GM23338 (cell line): ENCODE measurements at regions not wholly inside any gene's neighbourhood (a gene's known extent, or its start where the extent isn't known, plus 50 kb on each side); places are given as distances from the start of the nearest gene placed in this dataset.

Source experiments
- CREB1 ChIP-seq: fragments of 250-450 bp; sonication (Bioruptor Pico); IDR thresholded peaks from 2 replicates; pipeline ENCODE4 v1.5.0; 2020; ENCODE audit warnings: low read depth, mild to moderate bottlenecking, moderate library complexity
- EZH2 ChIP-seq: fragments of 200-600 bp; sonication (generic); IDR thresholded peaks from one replicate; pipeline ENCODE4 v1.8.0; 2017; ENCODE audit warnings: antibody characterized with exemption, mild to moderate bottlenecking, low read depth; ENCODE audit not compliant: unreplicated experiment
- EZH2phosphoT487 ChIP-seq: fragments of 200-600 bp; sonication (generic); IDR thresholded peaks from one replicate; pipeline ENCODE4 v1.8.1; 2018; ENCODE audit warnings: antibody characterized with exemption; ENCODE audit not compliant: unreplicated experiment
- JUNB ChIP-seq: IDR thresholded peaks from one replicate; pipeline ENCODE4 v1.6.1; 2016; ENCODE audit warnings: antibody characterized with exemption; ENCODE audit not compliant: unreplicated experiment
- NANOG ChIP-seq: IDR thresholded peaks from 2 replicates; pipeline ENCODE4 v1.6.1; 2016; ENCODE audit warnings: antibody characterized with exemption, borderline replicate concordance
- POLR2AphosphoS5 ChIP-seq: IDR thresholded peaks from 2 replicates; pipeline ENCODE4 v1.6.1; 2016; ENCODE audit warnings: antibody characterized with exemption, low read depth
- ZNF331 ChIP-seq: fragments of 250-450 bp; sonication (Bioruptor Pico); IDR thresholded peaks from 2 replicates; pipeline ENCODE4 v1.5.0; 2020; ENCODE audit warnings: low read depth, mild to moderate bottlenecking, moderate library complexity
- TF ChIP-seq, protein P1 (sequence below), 2 experiments: fragments of 200-600 bp in 1 of 2; sonication (generic) in 1 of 2; conservative IDR thresholded peaks; 2 replicates each; pipeline versions ENCODE4 v1.5.1 to v1.6.1; 2016 to 2017; ENCODE audit warnings: antibody characterized with exemption in 2 of 2, low read depth in 2 of 2, mild to moderate bottlenecking in 2 of 2, moderate library complexity in 1 of 2
- TF ChIP-seq, protein P2 (sequence below): IDR thresholded peaks from one replicate; pipeline ENCODE4 v1.6.1; 2018; ENCODE audit warnings: antibody characterized with exemption; ENCODE audit not compliant: unreplicated experiment
- TF ChIP-seq, protein P3 (sequence below): IDR thresholded peaks from 2 replicates; pipeline ENCODE4 v1.6.1; 2016; ENCODE audit warnings: antibody characterized with exemption

DNA sequence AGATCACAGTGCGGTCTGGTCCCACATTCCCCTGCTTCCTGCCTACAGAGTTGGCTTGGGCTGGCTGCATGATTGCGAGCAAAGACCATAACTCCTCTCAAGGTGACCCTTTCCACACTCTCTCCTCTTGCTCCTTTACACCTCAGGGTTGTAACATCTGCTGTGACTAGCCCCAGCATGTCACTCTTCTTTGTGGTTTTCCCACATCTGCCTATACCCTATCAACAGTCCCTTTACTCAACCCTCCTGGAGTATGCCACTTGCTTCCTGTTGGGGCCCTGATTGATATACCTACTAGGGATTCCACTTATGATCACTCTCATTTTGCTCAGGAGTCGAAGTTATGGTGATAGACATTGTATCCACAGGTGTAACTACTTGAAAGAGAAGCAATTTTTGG is 58.9 kb upstream of the SGK1 start:
- TF ChIP-seq, protein P1, sequence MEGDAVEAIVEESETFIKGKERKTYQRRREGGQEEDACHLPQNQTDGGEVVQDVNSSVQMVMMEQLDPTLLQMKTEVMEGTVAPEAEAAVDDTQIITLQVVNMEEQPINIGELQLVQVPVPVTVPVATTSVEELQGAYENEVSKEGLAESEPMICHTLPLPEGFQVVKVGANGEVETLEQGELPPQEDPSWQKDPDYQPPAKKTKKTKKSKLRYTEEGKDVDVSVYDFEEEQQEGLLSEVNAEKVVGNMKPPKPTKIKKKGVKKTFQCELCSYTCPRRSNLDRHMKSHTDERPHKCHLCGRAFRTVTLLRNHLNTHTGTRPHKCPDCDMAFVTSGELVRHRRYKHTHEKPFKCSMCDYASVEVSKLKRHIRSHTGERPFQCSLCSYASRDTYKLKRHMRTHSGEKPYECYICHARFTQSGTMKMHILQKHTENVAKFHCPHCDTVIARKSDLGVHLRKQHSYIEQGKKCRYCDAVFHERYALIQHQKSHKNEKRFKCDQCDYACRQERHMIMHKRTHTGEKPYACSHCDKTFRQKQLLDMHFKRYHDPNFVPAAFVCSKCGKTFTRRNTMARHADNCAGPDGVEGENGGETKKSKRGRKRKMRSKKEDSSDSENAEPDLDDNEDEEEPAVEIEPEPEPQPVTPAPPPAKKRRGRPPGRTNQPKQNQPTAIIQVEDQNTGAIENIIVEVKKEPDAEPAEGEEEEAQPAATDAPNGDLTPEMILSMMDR (conservative IDR thresholded peaks at IDR 0.05; ENCODE audit: low read depth in 2 of 2): no peak
- TF ChIP-seq, protein P2, sequence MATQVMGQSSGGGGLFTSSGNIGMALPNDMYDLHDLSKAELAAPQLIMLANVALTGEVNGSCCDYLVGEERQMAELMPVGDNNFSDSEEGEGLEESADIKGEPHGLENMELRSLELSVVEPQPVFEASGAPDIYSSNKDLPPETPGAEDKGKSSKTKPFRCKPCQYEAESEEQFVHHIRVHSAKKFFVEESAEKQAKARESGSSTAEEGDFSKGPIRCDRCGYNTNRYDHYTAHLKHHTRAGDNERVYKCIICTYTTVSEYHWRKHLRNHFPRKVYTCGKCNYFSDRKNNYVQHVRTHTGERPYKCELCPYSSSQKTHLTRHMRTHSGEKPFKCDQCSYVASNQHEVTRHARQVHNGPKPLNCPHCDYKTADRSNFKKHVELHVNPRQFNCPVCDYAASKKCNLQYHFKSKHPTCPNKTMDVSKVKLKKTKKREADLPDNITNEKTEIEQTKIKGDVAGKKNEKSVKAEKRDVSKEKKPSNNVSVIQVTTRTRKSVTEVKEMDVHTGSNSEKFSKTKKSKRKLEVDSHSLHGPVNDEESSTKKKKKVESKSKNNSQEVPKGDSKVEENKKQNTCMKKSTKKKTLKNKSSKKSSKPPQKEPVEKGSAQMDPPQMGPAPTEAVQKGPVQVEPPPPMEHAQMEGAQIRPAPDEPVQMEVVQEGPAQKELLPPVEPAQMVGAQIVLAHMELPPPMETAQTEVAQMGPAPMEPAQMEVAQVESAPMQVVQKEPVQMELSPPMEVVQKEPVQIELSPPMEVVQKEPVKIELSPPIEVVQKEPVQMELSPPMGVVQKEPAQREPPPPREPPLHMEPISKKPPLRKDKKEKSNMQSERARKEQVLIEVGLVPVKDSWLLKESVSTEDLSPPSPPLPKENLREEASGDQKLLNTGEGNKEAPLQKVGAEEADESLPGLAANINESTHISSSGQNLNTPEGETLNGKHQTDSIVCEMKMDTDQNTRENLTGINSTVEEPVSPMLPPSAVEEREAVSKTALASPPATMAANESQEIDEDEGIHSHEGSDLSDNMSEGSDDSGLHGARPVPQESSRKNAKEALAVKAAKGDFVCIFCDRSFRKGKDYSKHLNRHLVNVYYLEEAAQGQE: no peak
- TF ChIP-seq EZH2: no peak
- TF ChIP-seq JUNB: no peak
- no peak for TF ChIP-seq POLR2AphosphoS5
- no peak for TF ChIP-seq EZH2phosphoT487
- TF ChIP-seq NANOG: no peak
- TF ChIP-seq CREB1 (CRISPR knock-in tag): no peak
- TF ChIP-seq, protein P3, sequence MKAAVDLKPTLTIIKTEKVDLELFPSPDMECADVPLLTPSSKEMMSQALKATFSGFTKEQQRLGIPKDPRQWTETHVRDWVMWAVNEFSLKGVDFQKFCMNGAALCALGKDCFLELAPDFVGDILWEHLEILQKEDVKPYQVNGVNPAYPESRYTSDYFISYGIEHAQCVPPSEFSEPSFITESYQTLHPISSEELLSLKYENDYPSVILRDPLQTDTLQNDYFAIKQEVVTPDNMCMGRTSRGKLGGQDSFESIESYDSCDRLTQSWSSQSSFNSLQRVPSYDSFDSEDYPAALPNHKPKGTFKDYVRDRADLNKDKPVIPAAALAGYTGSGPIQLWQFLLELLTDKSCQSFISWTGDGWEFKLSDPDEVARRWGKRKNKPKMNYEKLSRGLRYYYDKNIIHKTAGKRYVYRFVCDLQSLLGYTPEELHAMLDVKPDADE: no peak
- no peak for TF ChIP-seq ZNF331
